Liver (tissue), 8 donors: ENCODE measurements at regions not wholly inside any gene's neighbourhood (a gene's known extent, or its start where the extent isn't known, plus 50 kb on each side); places are given as distances from the start of the nearest gene placed in this dataset.

Source experiments
- DNase-seq: peaks from one replicate; pipeline ENCODE4 v3.0.0-alpha.2; 2017; ENCODE audit warnings: low spot score
- H3K27ac ChIP-seq, 2 donors: one replicate each; pipeline ENCODE4 v1.7.0; 2013; ENCODE audit warnings: inconsistent platforms in 2 of 2, low read length in 2 of 2, control low read depth in 1 of 2, low read depth in 1 of 2, mild to moderate bottlenecking in 1 of 2
- H3K27me3 ChIP-seq, 4 donors: one replicate each; pipeline versions ENCODE4 v1.6.1 to v1.7.0; 2013; ENCODE audit warnings: low read length in 3 of 4, inconsistent platforms in 1 of 4, mild to moderate bottlenecking in 1 of 4, moderate library complexity in 1 of 4; ENCODE audit not compliant: control insufficient read depth in 4 of 4, insufficient read depth in 4 of 4
- H3K36me3 ChIP-seq, 4 donors: one replicate each; pipeline versions ENCODE4 v1.6.1 to v1.7.0; 2013; ENCODE audit warnings: low read length in 3 of 4, mild to moderate bottlenecking in 3 of 4, low read depth in 1 of 4, moderate library complexity in 1 of 4; ENCODE audit not compliant: control insufficient read depth in 4 of 4, insufficient read depth in 3 of 4
- H3K4me1 ChIP-seq, 4 donors: one replicate each; pipeline versions ENCODE4 v1.6.1 to v1.7.0; 2013; ENCODE audit warnings: low read length in 3 of 4, mild to moderate bottlenecking in 3 of 4, moderate library complexity in 1 of 4; ENCODE audit not compliant: control insufficient read depth in 4 of 4, insufficient read depth in 4 of 4
- H3K4me3 ChIP-seq, 3 donors: one replicate each; pipeline versions ENCODE4 v1.6.1 to v1.7.0; 2013; ENCODE audit warnings: low read length in 3 of 3, control low read depth in 1 of 3, low read depth in 1 of 3, mild to moderate bottlenecking in 1 of 3
- H3K9ac ChIP-seq, 2 donors: one replicate each; pipeline ENCODE4 v1.7.0; 2013; ENCODE audit warnings: low read length in 2 of 2, mild to moderate bottlenecking in 2 of 2, moderate library complexity in 2 of 2, control low read depth in 1 of 2, low read depth in 1 of 2
- H3K9me3 ChIP-seq, 4 donors: one replicate each; pipeline versions ENCODE4 v1.6.1 to v1.7.0; 2013; ENCODE audit warnings: low read length in 3 of 4; ENCODE audit not compliant: control insufficient read depth in 4 of 4
- ATF3 ChIP-seq: IDR thresholded peaks from 2 replicates; pipeline ENCODE4 v1.6.1; 2016; ENCODE audit warnings: antibody characterized with exemption
- CTCF ChIP-seq: fragments of 150-350 bp; IDR thresholded peaks from 2 replicates; pipeline ENCODE4 v1.5.1; 2017; ENCODE audit warnings: improper control_type of control experiment, low read depth, low read length; ENCODE audit not compliant: missing input control
- FOXA1 ChIP-seq: IDR thresholded peaks from 2 replicates; pipeline ENCODE4 v1.6.1; 2016; ENCODE audit warnings: antibody characterized with exemption
- FOXA2 ChIP-seq: IDR thresholded peaks from 2 replicates; pipeline ENCODE4 v1.6.1; 2016; ENCODE audit warnings: antibody characterized with exemption
- GABPA ChIP-seq, 2 donors: IDR thresholded peaks in 1 of 2; conservative IDR thresholded peaks in 1 of 2; 2 replicates each; pipeline ENCODE4 v1.6.1; 2016; ENCODE audit warnings: antibody characterized with exemption in 2 of 2, mild to moderate bottlenecking in 1 of 2, moderate library complexity in 1 of 2
- HNF4G ChIP-seq: IDR thresholded peaks from 2 replicates; pipeline ENCODE4 v1.6.1; 2016; ENCODE audit warnings: antibody characterized with exemption
- JUND ChIP-seq, 2 donors: IDR thresholded peaks; 2 replicates each; pipeline ENCODE4 v1.6.1; 2016; ENCODE audit warnings: antibody characterized with exemption in 2 of 2
- MAX ChIP-seq: IDR thresholded peaks from 2 replicates; pipeline ENCODE4 v1.6.1; 2016; ENCODE audit warnings: antibody characterized with exemption
- NR2F2 ChIP-seq: IDR thresholded peaks from 2 replicates; pipeline ENCODE4 v1.6.1; 2016; ENCODE audit warnings: antibody characterized with exemption
- REST ChIP-seq: IDR thresholded peaks from 2 replicates; pipeline ENCODE4 v1.6.1; 2016; ENCODE audit warnings: antibody characterized with exemption, mild to moderate bottlenecking
- RXRA ChIP-seq, 2 donors: IDR thresholded peaks; 2 replicates each; pipeline ENCODE4 v1.6.1; 2017 to 2018; ENCODE audit warnings: antibody characterized with exemption in 2 of 2, mild to moderate bottlenecking in 1 of 2
- TAF1 ChIP-seq: conservative IDR thresholded peaks from 2 replicates; pipeline ENCODE4 v1.6.1; 2016; ENCODE audit warnings: antibody characterized with exemption, mild to moderate bottlenecking
- YY1 ChIP-seq: IDR thresholded peaks from 2 replicates; pipeline ENCODE4 v1.6.1; 2016; ENCODE audit warnings: antibody characterized with exemption, mild to moderate bottlenecking
- ZBTB33 ChIP-seq: IDR thresholded peaks from 2 replicates; pipeline ENCODE4 v1.6.1; 2016; ENCODE audit warnings: antibody characterized with exemption
- WGBS: extraction: QIAGEN DNeasy Blood & Tissue Kit; methylation state at CpG from one replicate; pipeline ENCODE4 v1.1.7; 2013; 5-methylcytosine and 5-hydroxymethylcytosine counted together
- donor health status: healthy.
- donor health status: healthy.
- donor health status: healthy.
- donor health status: healthy.
- donor health status: healthy.

GRCh38 chr15:94877833-94878232, 646.5 kb downstream of the MCTP2 start:
- Histone ChIP-seq H3K9me3 (no peaks in the 10 kb centered on the region), H3K9ac (no peak overlapping the region), H3K27ac (no peak overlapping the region), H3K36me3 (no peaks in the 10 kb centered on the region), H3K4me1 (no peaks in the 10 kb centered on the region), H3K27me3 (peaks cover 0 to 2% (median 0%) of the 10 kb centered on the region in 4 donors), H3K4me3 (no peak overlapping the region)
- 76% methylated on average over 2 of the region's 2 CpGs for WGBS
- no peak for DNase-seq
- TF ChIP-seq FOXA1 (no peak), NR2F2 (no peak), FOXA2 (no peak), MAX (no peak), JUND (IDR thresholded peaks at IDR 0.05) (no peak), REST (no peak), RXRA (IDR thresholded peaks at IDR 0.05) (no peak), ZBTB33 (no peak), YY1 (no peak), HNF4G (no peak), TAF1 (no peak), CTCF (no peak), GABPA (IDR thresholded peaks at IDR 0.05 in 1 of 2, conservative IDR thresholded peaks at IDR 0.05 in 1 of 2) (no peak)

- no peaks in the 10 kb centered on the region for H3K4me1 ChIP-seq
- peaks cover 0 to 2% (median 0%) of the 10 kb centered on the region in 4 donors for H3K27me3 ChIP-seq
- H3K4me3 ChIP-seq, result no peak overlapping the region
- H3K36me3 ChIP-seq, result no peaks in the 10 kb centered on the region
- H3K9ac ChIP-seq, result no peak overlapping the region
- 82% methylated on average over 10 of the region's 10 CpGs for WGBS
- H3K9me3 ChIP-seq, result peaks cover 0 to 6% (median 2%) of the 10 kb centered on the region in 4 donors
- no peak overlapping the region for H3K27ac ChIP-seq
- no peak for DNase-seq
- TF ChIP-seq FOXA1, result no peak
- TF ChIP-seq ZBTB33, result no peak
- no peak for TF ChIP-seq FOXA2
- TF ChIP-seq REST, result no peak
- TF ChIP-seq ATF3, result no peak
- TF ChIP-seq CTCF, result no peak
- no peak for TF ChIP-seq GABPA (IDR thresholded peaks at IDR 0.05 in 1 of 2, conservative IDR thresholded peaks at IDR 0.05 in 1 of 2)
These were observed 650.8 kb downstream of the MCTP2 start for GRCh38 chr15:94882071-94882712.
